GM19455 (cell line): ENCODE measurements at regions not wholly inside any gene's neighbourhood (a gene's known extent, or its start where the extent isn't known, plus 50 kb on each side); places are given as distances from the start of the nearest gene placed in this dataset.
"Not testable (repeated sequence)": the region's sequence is repeated elsewhere in the genome, so short reads cannot be mapped to it uniquely, and the experiment has no call there.

Experiments used
- ATAC-seq: cut with Tn5 transposase; IDR thresholded peaks from one replicate; pipeline ENCODE4 v1.9.1; 2021; ENCODE audit not compliant: unreplicated experiment

DNA sequence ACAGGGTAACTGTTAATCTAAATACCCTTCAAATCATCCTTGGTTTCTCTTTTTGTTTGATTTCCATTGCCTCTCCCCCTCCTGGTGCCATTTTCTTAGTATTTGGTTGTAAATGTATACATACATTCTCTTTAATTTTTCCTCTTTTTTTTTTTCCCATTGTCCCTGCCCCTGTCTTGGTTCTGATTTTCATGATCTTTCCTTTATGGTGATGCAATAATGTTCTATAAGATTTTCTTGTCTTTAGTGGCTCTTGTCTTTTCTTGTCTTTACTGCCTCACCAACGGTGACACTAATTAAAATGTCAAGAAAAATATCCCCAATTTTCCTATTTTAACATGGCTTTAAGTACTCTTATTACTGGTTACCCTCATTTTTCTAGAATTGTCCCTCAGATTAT lies 135.9 kb upstream of the POT1 start:
- no peak for ATAC-seq

DNA sequence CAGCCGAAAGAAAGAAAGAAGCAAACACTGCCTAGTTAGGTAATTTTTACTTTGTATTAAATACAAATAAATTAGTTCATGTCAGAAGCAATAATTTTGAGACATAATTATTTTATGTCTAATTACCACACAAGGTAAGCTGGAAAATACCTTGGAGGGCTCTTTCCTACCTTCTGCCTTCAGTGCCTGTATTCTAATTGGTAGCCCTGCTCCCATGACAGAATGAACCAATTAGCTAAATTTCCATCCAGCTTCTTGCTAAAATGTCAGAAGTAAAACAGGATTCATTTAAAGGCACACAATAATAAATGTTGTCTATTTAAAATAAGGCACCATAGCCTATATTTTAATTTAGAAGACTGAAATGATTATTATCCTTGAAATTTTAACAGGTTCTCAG lies 135.4 kb upstream of the POT1 start:
- ATAC-seq: no peak

DNA sequence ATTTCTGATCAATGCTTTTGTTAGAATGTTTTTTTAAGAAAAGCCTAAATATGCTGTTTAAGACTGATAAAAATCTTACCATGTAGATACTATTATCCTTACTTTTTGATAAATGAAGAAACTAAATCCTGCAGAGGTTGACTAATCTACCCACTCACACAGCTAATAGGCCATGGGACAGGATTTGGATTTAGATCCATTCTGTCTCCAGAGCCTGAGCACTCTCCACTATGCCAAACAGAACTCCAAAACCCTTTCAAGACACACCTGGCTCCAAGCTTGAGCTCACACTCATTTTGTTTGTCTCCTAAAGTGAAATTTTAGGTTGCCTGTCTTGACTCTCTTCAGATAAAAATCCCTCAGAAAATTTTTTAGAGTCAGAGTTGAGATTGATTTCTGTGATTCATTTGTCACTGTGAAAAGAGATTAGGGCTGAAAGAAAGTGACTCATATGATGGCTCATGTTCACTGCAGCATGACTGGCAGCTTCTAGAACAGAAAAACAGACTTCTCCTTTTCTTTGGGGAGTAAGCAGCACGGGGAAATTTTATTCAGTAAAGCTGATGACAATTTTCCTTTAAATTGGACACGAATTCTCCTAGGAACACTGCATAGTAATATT lies 132.3 kb upstream of the POT1 start:
- ATAC-seq: peak; percentile 87

DNA sequence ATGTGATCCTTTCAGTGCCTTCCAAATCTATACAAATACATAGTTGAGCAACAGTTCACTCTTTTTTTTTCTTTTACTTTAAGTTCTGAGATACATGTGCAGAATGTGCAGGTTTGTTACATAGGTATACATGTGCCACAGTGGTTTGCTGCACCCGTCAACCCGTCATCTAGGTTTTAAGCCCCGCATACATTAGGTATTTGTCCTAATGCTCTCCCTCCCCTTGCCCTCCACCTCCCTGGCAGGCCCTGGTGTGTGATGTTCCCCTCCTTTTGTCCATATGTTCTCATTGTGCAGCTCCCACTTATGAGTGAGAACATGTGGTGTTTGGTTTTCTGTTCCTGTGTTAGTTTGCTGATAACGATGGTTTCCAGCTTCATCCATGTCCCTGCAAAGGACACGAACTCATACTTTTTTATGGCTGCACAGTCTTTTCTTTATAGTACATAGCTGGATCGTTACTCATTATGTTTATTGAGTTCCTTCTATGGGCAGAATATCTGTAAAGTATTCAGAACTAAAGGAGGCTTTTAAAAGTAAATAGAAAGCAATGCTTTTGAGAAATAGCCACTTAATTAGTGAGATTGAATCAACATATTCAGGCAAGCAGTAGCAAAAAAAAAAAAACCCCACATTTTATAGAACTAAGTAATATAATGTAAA lies 131.6 kb upstream of the POT1 start:
- not testable (repeated sequence) for ATAC-seq

DNA sequence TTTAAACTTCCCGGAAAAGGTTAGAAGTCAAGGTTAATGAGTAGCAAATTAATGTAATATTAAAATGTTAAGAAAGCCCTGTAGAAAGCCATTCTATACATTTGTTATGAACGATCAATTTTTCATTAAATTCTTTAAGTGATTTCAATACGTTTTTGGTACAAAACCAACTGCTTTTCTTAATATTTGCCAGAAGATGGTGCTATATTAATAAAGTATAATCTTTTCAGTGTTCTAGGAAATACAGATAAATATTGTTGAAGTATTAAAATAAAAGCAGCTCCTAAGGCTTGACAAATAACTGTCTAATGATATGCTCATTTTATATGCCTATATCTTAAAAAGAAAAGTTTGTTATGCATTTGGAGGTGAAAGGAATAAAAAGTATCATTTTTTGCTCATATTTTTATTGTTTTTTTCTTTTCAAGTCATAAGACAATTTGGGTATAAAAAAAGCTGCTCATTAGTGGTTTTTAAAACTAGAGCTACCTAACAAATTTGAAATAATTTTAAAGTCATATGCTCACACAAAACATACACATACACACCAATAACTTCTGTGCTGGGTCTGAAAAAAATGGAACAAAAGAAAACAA lies 130.3 kb upstream of the POT1 start:
- ATAC-seq: no peak

DNA sequence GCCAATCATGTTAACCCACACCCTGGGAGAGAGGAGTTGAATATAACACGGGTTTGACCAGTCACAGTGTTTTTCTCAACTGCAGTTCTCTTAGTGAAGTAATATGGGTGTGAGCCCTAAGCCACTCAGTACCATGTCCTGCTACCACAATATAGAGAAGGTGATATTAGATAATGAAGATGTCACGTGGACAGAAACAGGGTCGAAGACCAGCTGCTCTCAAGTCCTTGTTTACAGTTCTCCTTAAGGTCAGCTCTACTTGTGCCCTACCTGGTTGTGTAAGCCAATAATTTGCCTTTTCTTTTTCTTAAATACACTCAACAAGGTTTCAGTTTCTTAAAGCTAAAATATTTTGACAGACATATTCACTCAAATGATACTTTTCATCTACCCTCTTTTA lies 128.3 kb upstream of the POT1 start:
- ATAC-seq: no peak

DNA sequence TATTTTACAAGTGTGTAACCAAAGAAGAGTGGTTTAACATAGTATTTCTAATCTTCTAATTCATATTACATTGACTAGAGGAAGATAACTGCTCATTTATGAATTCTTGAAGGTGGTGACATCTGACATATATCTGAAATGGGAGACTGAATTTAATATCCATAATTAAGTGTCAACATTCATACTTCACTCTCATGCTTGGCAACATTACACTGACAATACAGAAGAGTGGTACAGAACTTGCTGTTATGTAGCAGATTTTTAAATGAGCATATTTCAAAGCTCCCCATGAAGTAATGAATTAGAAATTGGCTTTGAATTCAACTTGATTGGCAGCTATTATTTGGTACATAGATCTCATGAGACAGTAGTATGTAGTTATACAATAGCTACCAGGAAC lies 125.8 kb upstream of the POT1 start:
- ATAC-seq: no peak

DNA sequence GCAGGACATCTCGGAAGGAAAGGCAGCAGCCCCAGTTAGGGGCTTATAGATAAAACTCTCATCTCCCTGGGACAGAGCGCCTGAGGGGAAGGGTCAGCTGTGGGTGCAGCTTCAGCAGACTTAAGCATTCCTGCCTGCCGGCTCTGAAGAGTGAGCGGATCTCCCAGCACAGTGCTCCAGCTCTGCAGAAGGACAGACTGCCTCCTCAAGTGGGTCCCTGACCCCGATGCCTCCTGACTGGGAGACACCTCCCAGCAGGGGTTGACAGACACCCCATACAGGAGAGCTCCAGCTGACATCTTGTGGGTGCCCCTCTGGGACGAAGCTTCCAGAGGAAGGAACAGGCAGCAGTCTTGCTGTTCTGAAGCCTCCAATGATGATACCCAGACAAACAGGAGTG lies 117.1 kb upstream of the POT1 start:
- ATAC-seq: no peak

DNA sequence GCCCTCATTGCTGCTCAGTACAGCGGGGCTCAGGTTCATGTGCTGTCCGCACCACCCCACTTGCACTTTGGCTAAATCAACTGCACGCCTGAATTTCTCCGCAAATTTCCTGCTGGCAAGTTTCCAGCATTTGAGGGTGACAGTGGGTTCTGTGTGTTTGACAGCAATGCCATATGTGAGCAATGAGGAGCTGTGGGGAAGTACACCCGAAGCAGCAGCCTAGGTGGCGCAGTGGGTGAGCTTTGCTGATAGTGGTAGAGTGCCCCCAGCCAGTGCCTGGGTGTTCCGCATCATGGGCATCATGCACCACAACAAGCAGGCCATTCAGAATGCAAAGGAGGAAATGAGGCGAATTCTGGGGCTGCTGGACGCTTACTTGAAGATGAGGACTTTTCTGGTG lies 103.9 kb upstream of the POT1 start:
- ATAC-seq: no peak

DNA sequence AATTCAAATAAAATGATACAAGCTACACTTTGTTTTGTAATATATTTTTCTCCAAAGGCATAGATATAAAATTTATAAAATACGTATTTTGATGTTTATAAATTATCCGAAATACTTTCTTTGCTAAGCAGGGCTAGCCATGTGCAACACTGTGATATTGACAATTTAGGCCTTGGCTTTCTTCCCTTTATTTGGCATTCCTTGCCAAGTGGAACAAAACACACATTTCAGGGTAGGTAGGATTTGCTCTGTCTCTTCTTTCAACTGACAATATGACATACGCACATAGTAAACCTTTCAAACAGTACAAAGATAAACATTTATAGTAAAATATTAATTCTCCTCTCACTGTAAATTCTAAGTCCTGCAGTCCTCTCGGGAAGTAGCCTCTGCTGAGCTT lies 103.3 kb upstream of the POT1 start:
- ATAC-seq: no peak

DNA sequence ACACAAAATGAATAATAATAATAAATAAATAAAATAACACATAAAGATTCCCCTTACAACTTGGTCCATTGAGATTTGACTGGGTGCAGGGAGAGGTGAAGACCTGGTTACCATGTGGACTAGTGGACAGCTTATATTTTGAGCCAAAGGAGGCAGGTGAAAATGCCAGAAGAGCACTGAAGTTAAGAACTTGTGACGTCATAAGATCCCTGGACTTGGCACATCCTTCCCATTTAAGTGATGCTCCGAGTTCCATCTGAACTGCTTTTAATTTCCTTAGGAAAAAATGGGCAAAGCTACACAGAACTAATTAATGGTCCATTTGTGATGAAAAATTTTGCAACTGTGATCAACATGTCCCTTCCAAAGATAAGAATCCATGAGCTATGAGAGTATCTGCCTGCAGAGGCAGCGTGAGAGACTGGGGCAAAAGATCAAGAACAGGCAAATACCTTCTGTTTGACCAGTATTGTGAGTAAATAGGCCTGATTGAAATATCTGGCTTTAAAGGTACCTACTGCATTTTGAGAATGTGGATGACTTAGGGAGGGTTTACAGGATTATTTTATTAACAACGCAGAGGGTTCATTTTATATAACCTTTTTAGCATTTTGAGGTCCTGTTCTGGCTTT lies 101.2 kb upstream of the POT1 start:
- ATAC-seq: no peak

DNA sequence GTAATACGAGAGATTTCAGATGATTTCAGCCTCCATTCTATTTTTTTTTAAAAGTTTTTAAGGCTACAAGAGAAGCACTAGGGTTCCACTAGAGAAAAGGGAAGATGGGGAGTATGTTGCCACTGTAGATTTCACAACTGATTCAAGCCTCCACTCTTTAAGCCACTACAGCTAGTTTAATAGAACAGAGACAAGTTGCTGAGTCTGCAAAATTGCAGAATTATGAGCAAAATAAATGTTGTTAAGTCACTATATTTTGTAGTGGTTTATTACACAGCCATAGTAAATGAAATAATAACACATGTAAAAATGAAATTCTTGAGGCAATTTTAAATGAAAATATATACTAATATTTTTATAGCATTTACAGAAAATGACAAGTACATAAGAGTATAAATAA lies 96.0 kb upstream of the POT1 start:
- ATAC-seq: no peak

DNA sequence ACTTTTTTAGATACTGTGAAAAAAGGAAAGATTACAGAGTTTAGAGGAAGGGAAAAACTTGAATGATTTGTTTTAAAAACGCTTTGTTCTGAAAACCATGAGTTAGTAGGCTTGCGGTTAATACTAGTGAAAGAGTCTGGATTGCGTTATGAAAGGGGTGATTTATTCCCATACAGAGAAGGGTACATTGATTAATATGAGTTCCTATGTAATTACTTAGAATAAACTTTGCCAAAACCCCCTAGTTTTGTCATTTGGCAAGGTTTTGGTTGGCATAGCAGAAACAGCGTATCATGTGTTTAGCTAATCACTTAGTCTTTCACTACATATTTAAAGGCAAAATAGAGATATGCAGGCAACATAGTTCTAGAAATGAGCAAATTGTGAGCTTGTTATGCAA lies 91.2 kb upstream of the POT1 start:
- ATAC-seq: no peak

DNA sequence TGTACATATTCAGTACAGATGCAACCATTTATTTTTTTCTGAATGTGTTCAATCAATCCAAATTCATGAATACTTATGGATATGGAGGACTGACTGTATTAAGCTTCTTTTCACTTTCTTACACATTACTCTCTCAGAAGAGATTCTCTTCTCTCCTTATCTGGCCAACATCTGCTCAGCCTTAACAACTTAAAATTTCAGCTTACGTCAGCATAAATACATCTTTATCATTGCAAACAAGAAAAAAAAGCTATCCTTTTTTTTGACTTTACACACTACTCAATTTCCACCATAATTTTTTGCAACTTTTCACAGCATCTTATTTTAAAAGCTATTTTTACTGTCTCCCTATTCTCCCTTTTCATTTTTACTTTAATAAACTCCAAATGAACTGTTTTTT lies 80.9 kb upstream of the POT1 start:
- ATAC-seq: no peak

DNA sequence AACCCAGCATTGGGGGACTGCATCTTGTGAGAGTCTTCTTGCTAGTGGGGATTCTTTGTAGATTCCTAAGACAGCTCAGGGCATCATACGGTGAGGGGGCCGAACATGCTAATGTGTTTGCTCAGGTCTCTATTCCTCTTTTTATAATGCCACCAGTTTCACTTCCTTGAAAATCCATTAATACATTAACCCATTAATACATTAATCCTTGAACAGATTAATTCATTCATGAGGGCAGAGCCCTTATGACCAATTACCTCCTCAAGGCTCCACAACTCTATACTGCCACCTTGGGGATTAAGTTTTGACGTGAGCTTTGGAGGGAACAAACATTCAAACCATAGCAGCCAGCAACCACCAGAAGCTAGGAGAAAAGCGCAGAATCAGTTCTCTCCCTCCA lies 67.2 kb upstream of the POT1 start:
- no peak for ATAC-seq

DNA sequence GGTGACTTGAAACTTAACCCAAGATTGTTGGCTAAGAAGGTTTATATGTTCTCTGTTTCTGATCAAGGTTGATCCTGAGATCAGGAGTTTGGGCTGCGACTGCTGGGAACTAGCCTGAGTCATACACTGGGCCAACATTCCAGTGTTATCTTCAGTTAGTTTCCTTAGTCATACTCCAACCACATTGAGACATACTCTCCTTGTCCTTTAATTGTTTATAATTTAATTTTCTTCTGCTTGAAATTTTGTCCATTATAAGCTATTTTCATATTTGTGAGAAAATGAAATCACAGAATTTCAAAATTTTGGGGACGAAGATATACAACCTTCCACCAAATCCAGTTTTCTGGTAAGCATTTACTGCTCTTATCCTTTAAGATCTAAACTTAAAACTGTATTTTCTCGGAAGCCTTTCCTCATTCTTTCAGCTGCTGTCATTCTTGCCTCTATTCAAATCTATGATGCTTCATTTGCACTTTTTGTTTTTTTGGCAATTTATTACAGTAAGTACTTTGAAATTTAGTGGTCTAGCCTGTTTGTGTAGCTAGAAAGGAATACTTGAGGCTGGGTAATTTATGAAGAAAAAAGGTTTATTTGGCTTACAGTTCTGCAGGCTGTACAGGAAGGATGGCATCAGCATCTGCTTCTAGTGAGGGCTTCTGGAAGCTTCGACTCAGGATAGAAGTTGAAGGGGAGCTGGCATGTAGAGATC lies 63.4 kb upstream of the POT1 start:
- ATAC-seq: no peak

DNA sequence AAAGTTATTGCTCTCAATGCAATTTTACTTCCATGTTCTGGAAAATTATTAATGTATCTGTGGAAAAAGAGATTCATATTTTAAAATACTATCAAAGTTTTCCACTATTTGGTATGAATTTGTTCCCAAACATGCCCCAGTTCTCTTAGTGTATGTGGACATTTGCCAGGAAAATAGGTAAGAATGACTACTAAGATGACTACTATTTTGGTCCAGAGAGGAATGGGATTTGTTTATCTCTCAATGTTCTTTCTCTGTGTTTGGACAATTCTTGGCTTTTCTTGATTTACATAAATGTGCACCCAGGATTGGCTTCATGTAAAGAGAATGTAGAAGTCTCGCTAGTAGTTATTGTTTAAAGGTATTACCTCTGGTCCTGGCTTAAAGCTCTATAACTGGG lies 60.3 kb upstream of the POT1 start:
- ATAC-seq: no peak
